HCT116 (cell line): ENCODE measurements at regions not wholly inside any gene's neighbourhood (a gene's known extent, or its start where the extent isn't known, plus 50 kb on each side); places are given as distances from the start of the nearest gene placed in this dataset.

Experiments used
- ATAC-seq: fragments of 200-7000 bp; cut with Tn5 transposase; 2 replicates; pipeline ENCODE4 v1.9.1; 2020; ENCODE audit warnings: mild to moderate bottlenecking, moderate library complexity
- BruUV-seq: library from RNA; stranded (reverse); fragments of 400-500 nt; replicated peaks from 2 replicates; lab custom pipeline; 2021; lab: Mats Ljungman, UMichigan
- CTCF ChIA-PET: fragments of 300-600 bp; sonication (Branson Sonifier 250); formaldehyde crosslinking; loops from one replicate; lab custom pipeline; 2021; ENCODE audit warnings: antibody characterized with exemption; lab: Charles Lee
- POLR2A ChIA-PET: fragments of 300-600, 350-600 bp; sonication (Branson Sonifier 250); formaldehyde crosslinking; loops from one replicate; lab custom pipeline; 2021; ENCODE audit warnings: antibody characterized with exemption; lab: Charles Lee
- RAD21 ChIA-PET, 2 experiments: fragments of 300-600 bp; sonication (Branson Sonifier 250); formaldehyde crosslinking; loops; one replicate each; lab custom pipeline; 2023; ENCODE audit warnings: low total read pairs in 2 of 2; ENCODE audit not compliant: uncharacterized antibody in 2 of 2, unreplicated experiment in 2 of 2, low non-redundant PET in 1 of 2; lab: Charles Lee
- DNase-seq: peaks from one replicate; pipeline ENCODE4 v3.0.0-alpha.2; 2010; ENCODE audit warnings: low read depth, low spot score
- H2AFZ ChIP-seq: fragments of 200-600 bp; shearing (Covaris generic), sonication (generic); 2 replicates; pipeline ENCODE4 v1.6.1; 2017; ENCODE audit warnings: low read depth, mixed run types, mixed read lengths, antibody characterized with exemption, low read length; ENCODE audit not compliant: poor library complexity, severe bottlenecking
- H3K27ac ChIP-seq: 2 replicates; pipeline ENCODE4 v1.5.1; 2012; ENCODE audit warnings: low read depth, low read length
- H3K27me3 ChIP-seq: fragments of 200-600 bp; sonication (generic); 2 replicates; pipeline ENCODE4 v1.6.1; 2016; ENCODE audit warnings: mixed run types, low read length, mixed read lengths; ENCODE audit not compliant: insufficient read depth
- H3K36me3 ChIP-seq, 2 experiments: fragments of 200-500 bp in 1 of 2; fragments of 200-600 bp in 1 of 2; sonication (Bioruptor generic) in 1 of 2; sonication (generic) in 1 of 2; 2 replicates each; pipeline versions ENCODE4 v1.5.1 to v1.6.1; 2014 to 2016; ENCODE audit warnings: low read length in 2 of 2, inconsistent platforms in 1 of 2, mixed read lengths in 1 of 2, mixed run types in 1 of 2; ENCODE audit not compliant: insufficient read depth in 2 of 2, control insufficient read depth in 1 of 2
- H3K4me1 ChIP-seq, 2 experiments: fragments of 200-600 bp in 1 of 2; sonication (generic) in 1 of 2; 2 replicates each; pipeline versions ENCODE4 v1.5.1 to v1.6.1; 2012 to 2017; ENCODE audit warnings: low read length in 2 of 2, inconsistent platforms in 1 of 2, mild to moderate bottlenecking in 1 of 2, mixed read lengths in 1 of 2, mixed run types in 1 of 2, moderate library complexity in 1 of 2; ENCODE audit not compliant: insufficient read depth in 2 of 2, control insufficient read depth in 1 of 2
- H3K4me2 ChIP-seq: fragments of 200-600 bp; sonication (generic); 2 replicates; pipeline ENCODE4 v1.6.1; 2017; ENCODE audit warnings: mixed run types, low read length, mixed read lengths
- H3K4me3 ChIP-seq, 2 experiments: fragments of 200-600 bp in 1 of 2; sonication (generic) in 1 of 2; replicated peaks in 1 of 2; 2 replicates each; pipeline ENCODE4 v1.5.1; 2011 to 2016; ENCODE audit warnings: low read length in 2 of 2, control low read depth in 1 of 2, low read depth in 1 of 2, mild to moderate bottlenecking in 1 of 2, mixed read lengths in 1 of 2, mixed run types in 1 of 2
- H3K79me2 ChIP-seq: fragments of 200-600 bp; sonication (generic); 2 replicates; pipeline ENCODE4 v1.6.1; 2017; ENCODE audit warnings: mild to moderate bottlenecking, mixed run types, low read length, moderate library complexity, mixed read lengths; ENCODE audit not compliant: insufficient read depth
- H3K9ac ChIP-seq: fragments of 200-600 bp; sonication (generic); 2 replicates; pipeline ENCODE4 v1.6.1; 2016; ENCODE audit warnings: low read length, mixed read lengths
- H3K9me2 ChIP-seq: fragments of 200-600 bp; sonication (generic), shearing (Covaris generic); 2 replicates; pipeline ENCODE4 v1.6.1; 2017; ENCODE audit warnings: mixed run types, mild to moderate bottlenecking, moderate library complexity; ENCODE audit not compliant: insufficient read depth
- H3K9me3 ChIP-seq, 2 experiments: fragments of 200-500 bp in 1 of 2; fragments of 200-600 bp in 1 of 2; sonication (Bioruptor generic) in 1 of 2; sonication (generic) in 1 of 2; 2 replicates each; pipeline ENCODE4 v1.6.1; 2014 to 2017; ENCODE audit warnings: low read length in 2 of 2, mixed read lengths in 2 of 2, inconsistent platforms in 1 of 2, low read depth in 1 of 2, mild to moderate bottlenecking in 1 of 2, mixed run types in 1 of 2, moderate library complexity in 1 of 2; ENCODE audit not compliant: control insufficient read depth in 1 of 2, insufficient read depth in 1 of 2
- H4K20me1 ChIP-seq: fragments of 200-600 bp; sonication (generic), shearing (Covaris generic); 2 replicates; pipeline ENCODE4 v1.6.1; 2017; ENCODE audit warnings: mixed run types, mild to moderate bottlenecking, moderate library complexity; ENCODE audit not compliant: insufficient read depth
- ATF3 ChIP-seq: IDR thresholded peaks from 2 replicates; pipeline ENCODE4 v1.6.1; 2012
- CBX3 ChIP-seq: IDR thresholded peaks from 2 replicates; pipeline ENCODE4 v1.6.1; 2012; ENCODE audit warnings: low read depth
- CEBPB ChIP-seq: IDR thresholded peaks from 2 replicates; pipeline ENCODE4 v1.6.1; 2012; ENCODE audit warnings: low read depth
- CTCF ChIP-seq, 3 experiments: fragments of 200-600 bp in 1 of 3; sonication (generic) in 1 of 3; IDR thresholded peaks in 2 of 3; conservative IDR thresholded peaks in 1 of 3; 2 replicates each; pipeline ENCODE4 v1.5.1; 2012 to 2017; ENCODE audit warnings: low read depth in 2 of 3, low read length in 2 of 3, antibody characterized with exemption in 1 of 3, borderline replicate concordance in 1 of 3, control low read depth in 1 of 3, mild to moderate bottlenecking in 1 of 3, mixed read lengths in 1 of 3, mixed run types in 1 of 3, moderate library complexity in 1 of 3; ENCODE audit not compliant: insufficient read depth in 1 of 3
- EGR1 ChIP-seq: IDR thresholded peaks from 2 replicates; pipeline ENCODE4 v1.6.1; 2012; ENCODE audit warnings: low read depth
- ELF1 ChIP-seq: IDR thresholded peaks from 2 replicates; pipeline ENCODE4 v1.6.1; 2012; ENCODE audit warnings: low read depth, borderline replicate concordance
- EZH2 ChIP-seq: fragments of 200-600 bp; sonication (generic); IDR thresholded peaks from 2 replicates; pipeline ENCODE4 v1.6.1; 2017; ENCODE audit warnings: antibody characterized with exemption, mixed run types
- EZH2phosphoT487 ChIP-seq: fragments of 200-600 bp; IDR thresholded peaks from 2 replicates; pipeline ENCODE4 v1.6.1; 2018; ENCODE audit warnings: antibody characterized with exemption, borderline replicate concordance
- FOSL1 ChIP-seq: IDR thresholded peaks from 2 replicates; pipeline ENCODE4 v1.6.1; 2012; ENCODE audit warnings: low read depth
- JUND ChIP-seq: IDR thresholded peaks from 2 replicates; pipeline ENCODE4 v1.6.1; 2012
- MAX ChIP-seq: IDR thresholded peaks from 2 replicates; pipeline ENCODE4 v1.6.1; 2012
- POLR2A ChIP-seq: IDR thresholded peaks from 2 replicates; pipeline ENCODE4 v1.7.0; 2011; ENCODE audit warnings: borderline replicate concordance; ENCODE audit not compliant: insufficient read depth, insufficient read length; ENCODE audit errors: extremely low read depth
- RAD21 ChIP-seq: IDR thresholded peaks from 2 replicates; pipeline ENCODE4 v1.6.1; 2012; ENCODE audit warnings: low read depth, mild to moderate bottlenecking
- REST ChIP-seq: IDR thresholded peaks from 2 replicates; pipeline ENCODE4 v1.6.1; 2012; ENCODE audit warnings: low read depth
- SIN3A ChIP-seq: IDR thresholded peaks from 2 replicates; pipeline ENCODE4 v1.6.1; 2012; ENCODE audit warnings: low read depth
- SRF ChIP-seq: IDR thresholded peaks from 2 replicates; pipeline ENCODE4 v1.6.1; 2012; ENCODE audit warnings: low read depth
- TCF7L2 ChIP-seq: IDR thresholded peaks from 2 replicates; pipeline ENCODE4 v1.7.0; 2011; ENCODE audit warnings: borderline replicate concordance, inconsistent platforms; ENCODE audit not compliant: insufficient read depth, insufficient read length; ENCODE audit errors: extremely low read depth
- YY1 ChIP-seq: IDR thresholded peaks from 2 replicates; pipeline ENCODE4 v1.6.1; 2011; ENCODE audit warnings: low read length, low read depth, moderate library complexity, mild to moderate bottlenecking; ENCODE audit not compliant: insufficient replicate concordance; ENCODE audit errors: extremely low read depth
- ZFX ChIP-seq: fragments of 450-650 bp; IDR thresholded peaks from 2 replicates; pipeline ENCODE4 v1.6.1; 2017
- ZNF274 ChIP-seq: fragments of 200-500 bp; sonication (Bioruptor generic); IDR thresholded peaks from 2 replicates; pipeline ENCODE4 v1.6.1; 2014; ENCODE audit warnings: mild to moderate bottlenecking, low read depth, low read length, inconsistent platforms
- intact Hi-C: fragments of 100-400 bp; cut with micrococcal nuclease; formaldehyde crosslinking; loops from 2 replicates; pipeline ENCODE4 v1.10.0; 2022

- no peaks in the 10 kb centered on the region for H3K9me2 ChIP-seq
- no peak for DNase-seq
These were observed 110.0 kb upstream of the SLC22A23 start for GRCh38 chr6:3566812-3567211.

More at GRCh38 chr6:3566812-3567211, 110.0 kb upstream of the SLC22A23 start:
- ChIA-PET POLR2A (no interaction called here), CTCF (no interaction called here), RAD21 (no interaction called here)
- H2AFZ ChIP-seq: no peak overlapping the region
- intact Hi-C loops: no loop called here
- no peak overlapping the region for H3K4me3 ChIP-seq
- no peaks in the 10 kb centered on the region for H3K79me2 ChIP-seq
- ATAC-seq: no peak
- no peaks in the 10 kb centered on the region for H3K4me1 ChIP-seq
- H3K27me3 ChIP-seq: no peaks in the 10 kb centered on the region
- no peaks in the 10 kb centered on the region for H3K36me3 ChIP-seq
- no peaks in the 10 kb centered on the region for H4K20me1 ChIP-seq
- TF ChIP-seq RAD21 (no peak), CTCF (IDR thresholded peaks at IDR 0.05 in 2 of 3, conservative IDR thresholded peaks at IDR 0.05 in 1 of 3; ENCODE audit: borderline replicate concordance in 1 of 3, insufficient read depth in 1 of 3, low read depth in 2 of 3, low read length in 2 of 3) (no peak), REST (no peak), ELF1 (no peak), CEBPB (no peak), SRF (no peak), POLR2A (no peak), JUND (no peak), ZFX (no peak), EGR1 (no peak), CBX3 (no peak), ZNF274 (no peak), FOSL1 (no peak), EZH2phosphoT487 (no peak), YY1 (no peak), ATF3 (no peak), EZH2 (no peak), SIN3A (no peak), MAX (no peak), TCF7L2 (no peak)
- TF ChIP-seq, all 23 proteins: peak for 0
- no TSS peak for BruUV-seq
- H3K9ac ChIP-seq: no peak overlapping the region
- H3K4me2 ChIP-seq: no peak overlapping the region
- H3K27ac ChIP-seq: no peak overlapping the region
- H3K9me3 ChIP-seq: no peaks in the 10 kb centered on the region
